Ishikawa (cell line): ENCODE measurements at regions not wholly inside any gene's neighbourhood (a gene's known extent, or its start where the extent isn't known, plus 50 kb on each side); places are given as distances from the start of the nearest gene placed in this dataset.

Experiments
- CEBPB ChIP-seq: IDR thresholded peaks from 2 replicates; pipeline ENCODE4 v1.6.1; 2012
- CREB1 ChIP-seq: IDR thresholded peaks from 2 replicates; pipeline ENCODE4 v1.6.1; 2012; ENCODE audit warnings: low read depth
- EGR1 ChIP-seq: IDR thresholded peaks from 2 replicates; pipeline ENCODE4 v1.6.1; 2012
- EP300 ChIP-seq: IDR thresholded peaks from 2 replicates; pipeline ENCODE4 v1.6.1; 2012; ENCODE audit warnings: borderline replicate concordance
- FOXM1 ChIP-seq: IDR thresholded peaks from 2 replicates; pipeline ENCODE4 v1.6.1; 2012; ENCODE audit warnings: low read depth, borderline replicate concordance
- NFIC ChIP-seq: IDR thresholded peaks from 2 replicates; pipeline ENCODE4 v1.6.1; 2012
- RAD21 ChIP-seq: IDR thresholded peaks from 2 replicates; pipeline ENCODE4 v1.6.1; 2012; ENCODE audit warnings: low read depth
- REST ChIP-seq: IDR thresholded peaks from 2 replicates; pipeline ENCODE4 v1.6.1; 2012; ENCODE audit warnings: low read depth, mild to moderate bottlenecking
- TAF1 ChIP-seq: IDR thresholded peaks from 2 replicates; pipeline ENCODE4 v1.6.1; 2012; ENCODE audit warnings: low read depth, mild to moderate bottlenecking
- TCF12 ChIP-seq: IDR thresholded peaks from 2 replicates; pipeline ENCODE4 v1.6.1; 2012; ENCODE audit warnings: low read depth
- TEAD4 ChIP-seq: IDR thresholded peaks from 2 replicates; pipeline ENCODE4 v1.6.1; 2012
- USF1 ChIP-seq: IDR thresholded peaks from 2 replicates; pipeline ENCODE4 v1.6.1; 2012
- YY1 ChIP-seq: IDR thresholded peaks from 2 replicates; pipeline ENCODE4 v1.6.1; 2012; ENCODE audit warnings: low read depth
- ZBTB7A ChIP-seq: IDR thresholded peaks from 2 replicates; pipeline ENCODE4 v1.6.1; 2012; ENCODE audit warnings: low read depth
- TF ChIP-seq, protein P1 (sequence below): IDR thresholded peaks from 2 replicates; pipeline ENCODE4 v1.6.1; 2012

DNA sequence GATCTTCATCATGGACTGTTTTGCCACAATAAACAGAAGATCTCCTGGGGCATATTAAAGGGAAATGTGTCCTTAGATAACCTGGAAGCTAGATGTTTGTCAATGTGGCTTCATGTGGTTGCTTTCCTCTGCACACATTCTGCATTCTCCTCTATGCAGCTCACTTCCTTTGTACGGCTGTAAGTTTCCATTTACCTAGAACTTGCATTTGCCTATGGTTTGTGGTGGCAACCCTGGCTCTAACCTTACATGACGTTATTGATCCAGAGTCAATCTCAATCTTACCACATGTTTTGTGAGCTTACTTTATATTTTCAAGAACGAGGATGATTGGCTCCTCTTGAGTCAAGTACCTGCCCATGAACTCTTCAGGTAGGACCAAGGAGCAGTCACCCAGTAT is 863.1 kb downstream of the MAFB start:
- no peak for TF ChIP-seq NFIC
- no peak for TF ChIP-seq CREB1

- TF ChIP-seq, protein P1, sequence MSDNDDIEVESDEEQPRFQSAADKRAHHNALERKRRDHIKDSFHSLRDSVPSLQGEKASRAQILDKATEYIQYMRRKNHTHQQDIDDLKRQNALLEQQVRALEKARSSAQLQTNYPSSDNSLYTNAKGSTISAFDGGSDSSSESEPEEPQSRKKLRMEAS, result no peak
- TF ChIP-seq NFIC (no peak), CREB1 (no peak), ZBTB7A (no peak)
Observed at GRCh38 chr20:39825524-39825923, 863.4 kb downstream of the DHX35 start.

DNA sequence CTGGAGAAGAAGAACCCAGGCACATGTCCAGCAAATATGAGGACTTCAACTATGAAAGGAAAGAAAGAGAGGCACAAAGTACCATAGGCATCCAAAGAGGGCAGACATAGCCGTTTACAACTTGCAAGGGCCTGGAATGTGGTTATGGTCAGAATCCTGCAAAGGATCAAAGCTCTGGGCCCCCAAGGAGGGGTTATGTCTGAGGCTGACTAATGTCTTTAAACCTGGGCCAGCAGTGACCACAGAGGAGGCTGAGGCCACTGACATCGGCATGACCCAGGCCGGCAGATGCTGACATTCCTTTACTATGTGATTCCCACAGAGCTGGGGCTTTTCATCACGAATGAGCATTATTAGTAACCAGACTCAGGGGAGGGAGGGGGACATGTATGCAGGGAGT is 861.1 kb downstream of the DHX35 start:
- no peak for TF ChIP-seq RAD21
- no peak for TF ChIP-seq YY1
- no peak for TF ChIP-seq USF1
- TF ChIP-seq TCF12, result no peak
- TF ChIP-seq FOXM1, result no peak
- no peak for TF ChIP-seq EGR1
- TF ChIP-seq REST, result no peak

GRCh38 chr20:39822667-39823066 is 860.5 kb downstream of the DHX35 start:
- no peak for TF ChIP-seq TAF1
- no peak for TF ChIP-seq RAD21
- TF ChIP-seq ZBTB7A, result no peak
- TF ChIP-seq YY1, result no peak
- no peak for TF ChIP-seq REST
- TF ChIP-seq TCF12, result no peak
- no peak for TF ChIP-seq CREB1
- no peak for TF ChIP-seq USF1
- no peak for TF ChIP-seq EGR1
- no peak for TF ChIP-seq FOXM1
- TF ChIP-seq TEAD4, result no peak
- no peak for TF ChIP-seq CEBPB
- no peak for TF ChIP-seq NFIC

DNA sequence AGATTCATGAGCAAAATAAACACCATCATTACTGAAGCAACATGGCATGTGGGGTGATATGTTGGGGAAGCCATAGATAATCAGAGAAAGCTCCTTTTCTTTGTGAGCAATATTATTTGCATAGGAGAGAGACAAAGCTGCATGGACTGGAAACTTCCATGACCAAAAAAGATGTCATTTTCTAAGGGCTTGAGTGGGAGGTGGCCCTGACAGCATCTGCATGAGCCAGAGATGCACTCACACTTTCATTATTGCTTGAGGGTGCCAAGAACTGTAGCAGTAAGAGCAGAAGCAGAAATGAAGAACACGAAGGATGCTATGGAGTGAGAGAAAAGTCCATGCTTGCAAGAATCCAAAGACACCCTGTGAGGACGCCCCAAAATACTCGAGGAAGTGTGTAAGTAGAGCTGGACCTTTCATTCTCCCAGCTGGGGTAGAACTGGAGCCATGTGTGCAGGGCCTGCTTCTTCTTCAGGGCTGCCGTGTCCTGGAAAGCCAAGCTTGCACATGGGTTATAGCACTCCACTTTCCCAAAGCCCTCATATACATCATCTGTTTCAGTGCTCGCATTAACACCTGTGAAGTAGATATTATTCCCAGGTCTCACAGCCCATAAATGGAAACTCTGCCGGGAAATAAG is 851.2 kb downstream of the DHX35 start:
- TF ChIP-seq RAD21, result no peak
- no peak for TF ChIP-seq NFIC
- no peak for TF ChIP-seq YY1
- TF ChIP-seq CREB1, result no peak

- TF ChIP-seq TEAD4 (no peak), TAF1 (no peak), CEBPB (no peak), FOXM1 (no peak), EP300 (no peak), REST (no peak), ZBTB7A (no peak), CREB1 (no peak), NFIC (no peak), USF1 (no peak), TCF12 (no peak), EGR1 (no peak), YY1 (no peak), RAD21 (no peak)
- TF ChIP-seq, protein P1, result no peak
Observed at GRCh38 chr20:39812116-39812515, 850.0 kb downstream of the DHX35 start.
